Tibial nerve (tissue), 4 donors: ENCODE measurements at regions not wholly inside any gene's neighbourhood (a gene's known extent, or its start where the extent isn't known, plus 50 kb on each side); places are given as distances from the start of the nearest gene placed in this dataset.

Source experiments
- DNase-seq, 2 donors: peaks; one replicate each; pipeline ENCODE4 v3.0.0-alpha.2; 2019; ENCODE audit warnings: low spot score in 2 of 2
- H3K27ac ChIP-seq, 4 donors: fragments of 200-600 bp; sonication (generic) in 3 of 4; one replicate each; pipeline ENCODE4 v1.5.1; 2017 to 2019; ENCODE audit warnings: mild to moderate bottlenecking in 1 of 4
- H3K27me3 ChIP-seq, 2 donors: fragments of 200-600 bp; sonication (generic) in 1 of 2; one replicate each; pipeline versions ENCODE4 v1.5.1 to v1.6.0; 2017 to 2019
- H3K36me3 ChIP-seq, 3 donors: fragments of 200-600 bp; sonication (generic); one replicate each; pipeline ENCODE4 v1.5.1; 2018 to 2019
- H3K4me1 ChIP-seq, 4 donors: fragments of 200-600 bp; sonication (generic) in 3 of 4; one replicate each; pipeline ENCODE4 v1.5.1; 2017 to 2019
- H3K4me3 ChIP-seq, 4 donors: fragments of 200-600 bp; sonication (generic) in 3 of 4; one replicate each; pipeline ENCODE4 v1.5.1; 2017 to 2019; ENCODE audit warnings: mild to moderate bottlenecking in 1 of 4, moderate library complexity in 1 of 4
- H3K9me3 ChIP-seq, 4 donors: fragments of 200-600 bp; sonication (generic) in 3 of 4; one replicate each; pipeline ENCODE4 v1.5.1; 2017 to 2019
- EP300 ChIP-seq, 2 donors: sonication (generic); formaldehyde crosslinking; IDR thresholded peaks; one replicate each; pipeline ENCODE4 v1.6.1; 2017; ENCODE audit warnings: antibody characterized with exemption in 2 of 2, mild to moderate bottlenecking in 1 of 2
- POLR2A ChIP-seq, 2 donors: fragments of 450-650 bp; IDR thresholded peaks; one replicate each; pipeline ENCODE4 v1.6.1; 2017; ENCODE audit warnings: antibody characterized with exemption in 2 of 2, mild to moderate bottlenecking in 2 of 2, moderate library complexity in 2 of 2
- WGBS, 2 donors: methylation state at CpG; one replicate each; pipeline ENCODE4 v1.1.5; 2018; 5-methylcytosine and 5-hydroxymethylcytosine counted together
- TF ChIP-seq, protein P1 (sequence below), 5 experiments: fragments of 200-600 bp in 3 of 5; fragments of 450-650 bp in 2 of 5; sonication (generic) in 3 of 5; IDR thresholded peaks; one replicate each; pipeline ENCODE4 v1.5.1; 2016 to 2019; ENCODE audit warnings: antibody characterized with exemption in 5 of 5, mild to moderate bottlenecking in 3 of 5, moderate library complexity in 2 of 5

DNA sequence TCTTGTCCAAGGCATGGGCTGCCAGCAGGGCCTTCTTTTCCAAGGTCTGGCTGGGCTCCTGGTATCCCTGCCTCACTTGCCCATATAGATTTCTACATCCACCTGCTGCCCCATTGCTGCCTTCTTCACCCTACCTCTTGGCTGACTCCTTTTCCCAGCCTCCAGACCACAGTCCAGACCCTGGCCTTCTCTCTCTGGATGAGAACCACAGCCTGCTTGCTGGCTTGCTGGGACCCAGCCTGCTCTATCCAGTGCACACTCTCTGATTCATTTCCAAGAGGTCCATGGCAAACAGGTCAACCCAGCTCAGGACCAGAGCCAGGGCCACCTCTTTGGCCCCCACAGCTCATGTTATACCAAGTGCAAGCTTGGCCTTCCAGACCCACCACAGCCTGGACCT lies 169.4 kb upstream of the BDNF start:
- Histone ChIP-seq H3K27ac (no peak overlapping the region), H3K9me3 (peaks cover 0 to 9% (median 0%) of the 10 kb centered on the region in 4 donors), H3K36me3 (no peaks in the 10 kb centered on the region), H3K4me3 (no peak overlapping the region), H3K27me3 (no peaks in the 10 kb centered on the region), H3K4me1 (no peaks in the 10 kb centered on the region)
- TF ChIP-seq, protein P1, sequence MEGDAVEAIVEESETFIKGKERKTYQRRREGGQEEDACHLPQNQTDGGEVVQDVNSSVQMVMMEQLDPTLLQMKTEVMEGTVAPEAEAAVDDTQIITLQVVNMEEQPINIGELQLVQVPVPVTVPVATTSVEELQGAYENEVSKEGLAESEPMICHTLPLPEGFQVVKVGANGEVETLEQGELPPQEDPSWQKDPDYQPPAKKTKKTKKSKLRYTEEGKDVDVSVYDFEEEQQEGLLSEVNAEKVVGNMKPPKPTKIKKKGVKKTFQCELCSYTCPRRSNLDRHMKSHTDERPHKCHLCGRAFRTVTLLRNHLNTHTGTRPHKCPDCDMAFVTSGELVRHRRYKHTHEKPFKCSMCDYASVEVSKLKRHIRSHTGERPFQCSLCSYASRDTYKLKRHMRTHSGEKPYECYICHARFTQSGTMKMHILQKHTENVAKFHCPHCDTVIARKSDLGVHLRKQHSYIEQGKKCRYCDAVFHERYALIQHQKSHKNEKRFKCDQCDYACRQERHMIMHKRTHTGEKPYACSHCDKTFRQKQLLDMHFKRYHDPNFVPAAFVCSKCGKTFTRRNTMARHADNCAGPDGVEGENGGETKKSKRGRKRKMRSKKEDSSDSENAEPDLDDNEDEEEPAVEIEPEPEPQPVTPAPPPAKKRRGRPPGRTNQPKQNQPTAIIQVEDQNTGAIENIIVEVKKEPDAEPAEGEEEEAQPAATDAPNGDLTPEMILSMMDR (IDR thresholded peaks at IDR 0.05): no peak
- TF ChIP-seq POLR2A (IDR thresholded peaks at IDR 0.05) (no peak), EP300 (IDR thresholded peaks at IDR 0.05) (no peak)
- DNase-seq: no peak

DNA sequence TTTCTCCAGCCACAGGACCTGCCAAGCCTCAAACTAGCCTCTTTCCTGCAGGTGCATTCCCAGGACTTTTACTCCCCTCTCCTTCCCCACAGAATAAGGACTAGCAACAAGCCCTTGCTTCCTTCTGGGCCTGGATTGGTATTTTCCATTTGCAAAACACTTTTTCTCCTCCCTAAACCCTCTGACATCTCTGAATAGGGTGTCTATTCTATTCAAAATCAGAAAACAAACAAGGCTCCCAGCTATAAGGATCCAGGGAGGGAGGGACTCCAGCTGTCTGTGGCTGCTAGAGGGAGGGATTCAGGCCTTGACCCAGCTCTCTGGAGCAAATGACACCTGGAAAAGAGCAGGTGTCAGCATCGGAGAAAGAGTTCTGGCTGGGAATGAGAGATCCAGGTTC lies 168.5 kb upstream of the BDNF start:
- H3K4me3 ChIP-seq: no peak overlapping the region
- TF ChIP-seq POLR2A (IDR thresholded peaks at IDR 0.05) (no peak), EP300 (IDR thresholded peaks at IDR 0.05) (no peak)
- TF ChIP-seq, protein P1 (IDR thresholded peaks at IDR 0.05): no peak
- no peak overlapping the region for H3K27ac ChIP-seq
- DNase-seq: no peak
- 61 to 71% methylated on average over 1 of the region's 1 CpG for WGBS, 2 donors
- no peaks in the 10 kb centered on the region for H3K27me3 ChIP-seq
- no peaks in the 10 kb centered on the region for H3K4me1 ChIP-seq
- peaks cover 0 to 9% (median 0%) of the 10 kb centered on the region in 4 donors for H3K9me3 ChIP-seq
- no peaks in the 10 kb centered on the region for H3K36me3 ChIP-seq

- TF ChIP-seq, protein P1 (IDR thresholded peaks at IDR 0.05): no peak
- TF ChIP-seq POLR2A (IDR thresholded peaks at IDR 0.05) (no peak), EP300 (IDR thresholded peaks at IDR 0.05) (no peak)
- no peak for DNase-seq
- Histone ChIP-seq H3K27ac (no peak overlapping the region), H3K9me3 (peaks cover 0 to 9% (median 0%) of the 10 kb centered on the region in 4 donors), H3K36me3 (no peaks in the 10 kb centered on the region), H3K4me1 (no peaks in the 10 kb centered on the region), H3K27me3 (no peaks in the 10 kb centered on the region), H3K4me3 (no peak overlapping the region)
- WGBS, 2 donors: 90 to 100% methylated on average over 1 of the region's 1 CpG
These were observed 168.0 kb upstream of the BDNF start for GRCh38 chr11:27868226-27868625.

- H3K4me1 ChIP-seq: no peaks in the 10 kb centered on the region
- 74 to 76% methylated on average over 3 of the region's 3 CpGs for WGBS, 2 donors
- H3K27me3 ChIP-seq: no peaks in the 10 kb centered on the region
- no peak overlapping the region for H3K27ac ChIP-seq
- DNase-seq: no peak
- no peak overlapping the region for H3K4me3 ChIP-seq
- TF ChIP-seq EP300 (IDR thresholded peaks at IDR 0.05) (no peak), POLR2A (IDR thresholded peaks at IDR 0.05) (no peak)
- TF ChIP-seq, protein P1 (IDR thresholded peaks at IDR 0.05): no peak
- no peaks in the 10 kb centered on the region for H3K36me3 ChIP-seq
- H3K9me3 ChIP-seq: no peaks in the 10 kb centered on the region
These were observed 164.8 kb upstream of the BDNF start for GRCh38 chr11:27865105-27865504.

- 73 to 91% methylated on average over 1 of the region's 1 CpG for WGBS, 2 donors
- no peaks in the 10 kb centered on the region for H3K27me3 ChIP-seq
These were observed 164.4 kb upstream of the BDNF start for GRCh38 chr11:27864611-27865010.

More at GRCh38 chr11:27864611-27865010, 164.4 kb upstream of the BDNF start:
- no peak overlapping the region for H3K4me3 ChIP-seq
- H3K4me1 ChIP-seq: no peaks in the 10 kb centered on the region
- TF ChIP-seq POLR2A (IDR thresholded peaks at IDR 0.05) (no peak), EP300 (IDR thresholded peaks at IDR 0.05) (no peak)
- TF ChIP-seq, protein P1 (IDR thresholded peaks at IDR 0.05): no peak
- no peaks in the 10 kb centered on the region for H3K36me3 ChIP-seq
- DNase-seq: no peak
- H3K9me3 ChIP-seq: no peaks in the 10 kb centered on the region
- no peak overlapping the region for H3K27ac ChIP-seq
